ENCODE measurements at regions not wholly inside any gene's neighbourhood (a gene's known extent, or its start where the extent isn't known, plus 50 kb on each side); places are given as distances from the start of the nearest gene placed in this dataset.
"Not testable (repeated sequence)": the region's sequence is repeated elsewhere in the genome, so short reads cannot be mapped to it uniquely, and the experiment has no call there.

DNA sequence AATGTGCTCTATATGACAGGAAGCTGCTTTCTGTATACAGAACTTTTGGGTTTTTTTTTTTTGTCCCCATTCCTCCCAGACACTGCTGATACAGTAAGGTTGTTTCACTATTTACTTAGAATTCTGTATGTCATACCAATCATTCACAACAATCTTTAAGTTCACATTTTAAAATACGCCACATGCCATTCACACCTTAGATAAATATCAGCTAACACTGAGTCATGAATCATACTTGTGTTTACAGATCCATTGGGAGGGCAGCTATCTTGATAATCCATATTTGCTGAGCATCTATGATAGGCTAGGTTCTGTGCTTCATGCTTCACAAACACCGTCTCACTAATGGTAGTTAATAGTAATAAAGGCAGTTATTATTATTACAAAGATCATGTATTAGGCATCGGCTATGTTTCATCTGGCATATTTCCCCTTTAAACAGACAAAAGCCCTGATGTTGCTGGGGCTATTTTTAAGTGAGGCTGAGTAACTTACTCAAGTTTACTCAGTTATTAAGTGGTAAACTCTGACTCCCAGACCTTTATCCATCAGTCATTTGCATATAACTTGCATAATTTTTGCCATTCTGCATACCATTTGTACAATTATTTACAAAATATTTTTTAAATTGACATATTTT, 152.2 kb upstream of the HMHB1 start:
- no peak for DNase-seq

DNA sequence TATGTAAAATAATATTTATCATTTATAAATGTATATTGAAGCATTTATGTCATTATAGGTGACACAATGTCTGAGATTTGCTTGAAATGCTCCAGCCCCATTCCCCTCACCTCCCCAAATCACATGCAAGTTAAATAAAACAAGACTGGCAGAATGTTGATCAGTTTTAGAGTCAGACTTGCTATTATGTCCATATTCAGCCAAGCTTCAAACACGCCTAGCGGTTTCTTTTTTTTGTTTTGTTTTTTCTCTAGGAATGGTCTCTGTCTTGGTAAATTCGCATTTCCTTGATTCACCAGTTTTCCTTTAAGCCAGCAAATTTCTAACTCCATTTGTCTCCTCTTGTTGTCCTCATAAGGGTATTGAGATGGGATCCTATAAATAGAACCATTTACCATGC, 153.0 kb upstream of the HMHB1 start:
- DNase-seq: no peak

DNA sequence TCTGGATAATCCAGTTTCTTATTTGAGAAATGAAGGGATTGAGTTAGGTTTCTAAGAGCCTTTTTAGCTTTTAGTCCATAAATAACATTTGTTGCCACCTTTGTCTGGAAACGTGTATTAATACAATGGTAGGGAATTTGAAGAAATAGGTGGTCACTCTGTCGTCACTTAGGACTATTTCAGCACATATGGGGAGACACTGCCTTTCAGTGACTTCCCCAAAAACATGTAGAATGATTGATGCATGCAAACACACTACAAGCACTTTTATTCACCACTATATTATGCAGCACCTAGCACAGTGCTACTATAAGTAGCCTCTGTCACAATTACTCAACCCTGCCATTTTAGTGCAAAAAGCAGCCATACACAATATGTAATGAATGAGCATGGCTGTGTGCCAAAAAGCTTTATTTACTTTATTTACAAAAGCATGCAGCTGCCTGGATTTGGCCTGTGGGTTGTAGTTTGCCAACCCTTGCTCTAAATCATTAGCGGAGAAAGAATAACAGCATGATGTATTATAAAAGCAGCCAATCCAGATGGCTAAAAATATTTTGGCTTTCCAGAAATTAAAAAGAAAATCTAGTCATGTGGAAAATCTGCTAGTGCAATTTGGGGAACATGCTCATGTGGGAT, 154.2 kb upstream of the HMHB1 start:
- peak; percentile 77 for DNase-seq

DNA sequence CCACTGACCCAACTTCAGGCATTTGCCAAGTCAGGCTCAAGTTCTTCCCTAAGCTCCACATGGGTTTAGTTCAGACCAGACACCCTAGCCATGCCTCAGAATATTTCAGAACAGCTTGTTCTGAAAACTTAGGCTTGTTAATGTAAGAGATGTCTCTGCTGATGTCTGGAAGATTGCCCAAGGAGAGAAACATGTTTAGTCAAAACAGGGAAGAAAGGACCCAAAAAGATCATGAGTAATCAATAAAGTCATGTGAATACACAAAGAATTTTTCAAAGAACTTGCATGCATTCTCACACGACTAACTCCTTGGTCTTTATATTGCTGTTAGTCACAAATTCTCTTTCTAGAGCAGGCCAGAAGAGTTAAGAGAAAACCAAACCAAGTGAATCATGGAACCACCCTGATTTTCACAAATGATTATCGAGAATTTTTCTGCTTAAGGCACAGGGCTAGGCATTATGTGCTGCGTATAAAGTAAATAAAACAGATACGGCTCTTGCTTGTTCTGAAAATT, 158.1 kb upstream of the HMHB1 start:
- no peak for DNase-seq

DNA sequence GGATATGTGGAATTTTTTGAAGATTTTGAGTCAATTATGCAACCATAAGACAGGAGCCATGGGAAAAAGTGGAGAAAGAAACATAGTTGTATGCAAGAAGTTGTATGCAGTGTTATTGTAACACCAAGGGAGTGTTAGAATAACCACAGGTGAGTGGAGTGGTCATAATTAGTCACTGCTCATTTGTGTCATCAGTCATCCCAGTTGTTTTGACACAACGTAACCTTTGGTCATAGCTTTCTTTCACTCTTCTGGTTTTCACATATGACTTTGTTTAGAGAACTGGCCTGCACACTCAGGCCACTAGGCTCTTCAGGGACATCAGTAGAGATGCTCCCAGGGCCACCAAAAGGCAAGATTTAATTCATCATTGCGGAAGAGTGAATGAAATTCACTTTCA, 158.7 kb upstream of the HMHB1 start:
- DNase-seq: no peak

DNA sequence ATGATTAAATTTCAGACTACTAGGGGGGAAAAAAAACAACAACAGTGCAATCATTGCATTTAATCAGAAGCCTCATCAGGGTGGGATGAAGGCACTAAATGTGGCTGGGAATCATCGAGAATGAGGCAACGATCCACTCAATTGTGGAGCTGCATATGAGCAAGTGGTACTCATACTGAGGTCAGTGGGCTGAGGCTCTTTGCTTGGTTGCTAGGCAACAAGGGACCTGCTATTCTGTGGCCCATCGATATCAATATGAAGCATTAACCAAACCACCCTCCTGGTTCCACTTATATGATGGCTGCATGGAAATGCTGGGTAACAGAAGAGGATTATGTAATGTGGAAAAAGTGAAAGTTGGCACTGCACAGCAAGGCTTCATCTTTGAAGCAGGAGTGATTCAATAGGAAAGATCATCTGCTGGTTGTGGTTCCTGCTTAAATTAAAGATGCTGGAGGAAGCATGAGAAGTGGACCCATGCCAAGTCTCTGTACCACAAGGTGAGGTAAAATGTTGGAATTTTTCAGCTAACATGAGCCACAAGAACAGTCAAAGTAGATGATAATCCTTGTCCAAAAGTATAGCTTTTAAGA, 159.8 kb upstream of the HMHB1 start:
- DNase-seq: no peak

DNA sequence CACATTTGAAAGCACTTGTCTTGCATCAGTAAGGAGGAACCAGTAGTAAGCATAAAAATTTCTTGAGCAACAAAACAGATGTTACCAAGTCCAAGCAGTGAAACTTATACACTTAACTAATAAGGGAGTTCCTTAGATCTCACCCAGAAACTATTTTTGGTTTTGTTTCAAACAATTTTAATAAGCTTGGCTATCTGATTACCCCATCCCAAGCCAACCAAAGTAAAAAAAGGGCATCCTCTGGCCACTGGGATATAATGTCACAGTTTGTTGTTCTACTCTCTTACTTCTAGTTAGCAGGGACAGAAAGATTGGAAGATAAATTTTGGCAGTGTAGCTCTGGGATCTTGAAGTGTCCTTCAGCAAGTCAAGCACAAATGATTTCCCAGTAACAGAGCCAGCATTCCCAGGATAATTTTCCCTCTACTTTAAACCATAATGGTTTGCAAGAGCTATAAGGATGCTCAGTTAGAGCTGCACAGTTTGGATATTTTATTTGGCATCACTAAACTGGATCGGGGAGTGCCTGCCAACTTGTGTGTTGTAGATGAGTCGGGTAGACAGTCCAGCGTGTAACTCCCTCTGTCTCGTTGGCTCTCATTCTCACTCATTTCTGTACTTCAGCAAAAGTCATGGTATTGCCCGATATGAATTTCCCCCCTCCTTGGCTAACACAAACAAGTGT, 161.9 kb upstream of the HMHB1 start:
- no peak for DNase-seq

DNA sequence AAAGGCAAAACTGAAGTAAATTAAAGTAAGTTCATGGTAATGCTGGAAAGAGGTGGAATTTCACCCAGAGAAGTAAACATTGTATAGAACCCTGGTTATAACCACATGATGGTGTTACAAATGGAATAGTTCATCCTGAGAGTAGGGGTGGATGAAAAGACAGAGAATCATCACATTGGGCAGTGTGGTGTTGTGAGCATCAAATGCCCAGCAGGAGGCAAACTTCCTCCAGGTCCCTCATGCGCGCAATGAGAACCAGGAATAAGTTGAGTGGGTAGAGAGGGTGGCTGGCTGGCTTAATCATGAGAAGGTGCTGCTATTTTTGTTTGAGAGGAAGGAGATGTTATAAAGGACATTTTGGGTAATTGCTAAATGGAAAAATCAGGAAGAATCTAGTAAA, 163.3 kb upstream of the HMHB1 start:
- no peak for DNase-seq

DNA sequence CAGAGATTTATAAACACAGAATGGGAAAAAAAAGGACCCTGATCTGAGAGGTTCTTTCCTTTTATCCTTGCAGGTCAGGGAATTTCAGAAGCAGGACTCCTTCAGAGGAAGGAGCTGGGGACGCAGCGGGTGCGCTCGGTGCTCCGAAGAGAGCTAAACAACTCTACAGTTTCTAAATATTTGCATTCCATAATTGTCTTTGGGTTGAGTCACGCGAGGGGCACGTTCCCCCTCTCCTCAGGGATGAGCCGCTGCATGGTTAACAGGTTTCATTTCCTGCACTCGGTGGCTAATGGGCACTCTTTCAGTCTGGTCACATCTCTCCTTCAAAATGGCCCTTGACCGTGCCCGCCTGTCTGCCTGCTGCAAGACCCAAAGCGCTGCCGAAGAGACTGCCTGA, 165.0 kb upstream of the HMHB1 start:
- no peak for DNase-seq

DNA sequence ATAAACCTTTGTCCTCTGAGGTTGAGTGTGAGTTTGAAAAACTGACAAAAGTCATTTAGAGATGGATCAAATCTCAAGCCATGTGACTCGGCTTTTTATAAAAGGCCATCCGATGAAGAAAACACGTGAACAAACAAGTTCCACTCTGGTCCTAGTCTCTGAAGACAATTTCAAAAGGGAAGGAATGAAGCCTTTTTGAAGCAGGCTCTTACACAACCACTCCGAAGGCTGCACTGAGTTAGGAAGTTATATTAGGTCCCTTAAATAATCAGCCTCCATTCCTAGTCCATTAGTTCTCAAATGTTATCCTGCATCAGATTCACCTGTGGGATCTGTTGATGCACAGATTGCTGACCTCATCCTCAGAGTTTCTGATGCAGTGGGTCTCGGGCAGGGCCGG, 166.6 kb upstream of the HMHB1 start:
- no peak for DNase-seq

DNA sequence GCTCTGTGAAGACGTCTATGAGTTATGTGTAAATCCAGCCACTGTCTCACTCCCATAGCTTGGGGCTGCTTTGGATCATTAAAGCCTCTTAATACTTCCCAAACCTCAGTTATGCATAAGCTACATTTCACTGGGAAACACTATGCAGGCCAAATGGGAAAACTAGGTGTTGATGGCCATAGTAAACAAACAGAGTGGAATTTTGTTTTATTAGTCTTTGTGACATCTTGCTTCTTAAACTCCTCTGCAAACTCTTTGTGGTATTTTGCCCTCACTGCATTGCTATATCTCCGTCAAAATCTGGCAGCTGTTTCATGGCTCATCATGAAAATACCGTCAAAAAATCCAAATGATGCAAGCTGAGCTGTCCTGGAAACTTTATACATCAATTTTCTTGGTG, 167.2 kb upstream of the HMHB1 start:
- DNase-seq: no peak

DNA sequence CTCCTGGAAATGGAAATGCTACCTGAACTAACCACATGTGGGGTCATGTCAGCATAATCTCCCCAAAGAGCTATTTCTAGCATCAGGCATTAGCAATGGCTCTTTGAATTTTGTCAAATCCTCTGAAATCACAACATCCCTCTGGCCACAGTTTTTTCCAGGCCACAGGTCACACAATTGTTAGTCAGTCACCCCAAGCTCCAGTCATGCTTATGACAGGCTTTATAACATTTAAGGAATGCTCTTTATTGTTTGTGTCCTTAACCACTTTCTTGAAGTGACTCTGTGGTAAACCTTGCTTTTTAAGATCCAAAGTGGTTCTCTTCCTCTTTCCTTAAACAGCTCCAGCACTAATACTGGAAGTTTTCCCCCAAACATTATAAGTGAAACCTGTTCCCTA, 169.2 kb upstream of the HMHB1 start:
- DNase-seq: no peak

DNA sequence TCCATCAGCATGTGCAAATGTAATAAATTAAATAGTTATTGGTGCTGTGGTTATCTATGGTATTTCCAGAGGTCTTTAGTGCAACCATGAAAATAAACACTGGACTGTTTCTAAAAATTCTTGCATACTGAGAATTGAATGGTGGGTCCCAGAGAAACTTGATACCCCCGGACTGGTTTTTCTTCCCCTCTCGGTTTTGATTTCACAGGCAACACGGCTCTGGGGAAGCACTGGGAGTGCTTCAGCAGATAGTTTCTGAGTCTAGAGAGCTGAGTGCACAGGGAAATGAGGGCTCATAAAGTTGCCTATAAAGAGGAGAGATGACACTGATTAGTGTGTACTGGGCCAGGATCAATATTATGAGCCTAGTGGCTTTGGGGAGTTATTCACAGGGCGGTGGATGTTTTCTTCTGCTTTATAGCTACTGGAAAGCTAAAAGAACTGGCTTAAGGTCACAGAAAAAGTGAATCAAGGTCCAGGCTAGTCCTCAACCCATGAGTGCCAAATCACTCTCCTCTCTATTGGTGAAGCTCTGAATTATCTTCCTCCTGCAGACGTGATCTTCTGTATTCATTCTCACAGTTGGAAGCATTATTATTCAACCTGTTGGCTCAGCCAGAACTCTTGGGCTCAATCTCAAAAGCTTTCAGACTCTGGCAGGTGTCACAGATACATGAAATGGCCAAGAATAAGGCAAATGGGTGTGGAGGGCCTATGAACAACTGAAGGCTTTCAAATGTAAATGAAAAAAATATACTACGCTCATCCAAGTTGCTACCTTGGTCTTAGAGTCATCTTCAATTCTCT, 170.2 kb upstream of the HMHB1 start:
- no peak for DNase-seq

DNA sequence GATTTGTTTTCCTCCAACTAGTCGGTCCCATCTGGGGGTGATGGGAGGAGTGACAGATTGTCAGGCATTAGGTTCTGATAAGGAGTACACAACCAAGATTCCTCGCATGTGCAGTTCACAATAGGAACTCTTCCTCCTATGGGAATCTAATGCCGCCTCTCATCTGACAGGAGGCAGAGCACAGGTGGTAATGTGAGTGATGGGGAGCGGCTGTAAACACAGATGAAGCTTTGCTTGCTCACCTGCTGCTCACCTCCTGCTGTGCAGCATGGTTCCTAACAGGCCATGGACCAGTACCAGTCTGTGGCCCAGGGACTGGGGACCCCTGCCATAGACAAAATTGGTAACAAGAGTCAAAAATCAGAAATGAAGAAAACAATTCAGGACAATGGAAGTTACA, 173.3 kb upstream of the HMHB1 start:
- no peak for DNase-seq

DNA sequence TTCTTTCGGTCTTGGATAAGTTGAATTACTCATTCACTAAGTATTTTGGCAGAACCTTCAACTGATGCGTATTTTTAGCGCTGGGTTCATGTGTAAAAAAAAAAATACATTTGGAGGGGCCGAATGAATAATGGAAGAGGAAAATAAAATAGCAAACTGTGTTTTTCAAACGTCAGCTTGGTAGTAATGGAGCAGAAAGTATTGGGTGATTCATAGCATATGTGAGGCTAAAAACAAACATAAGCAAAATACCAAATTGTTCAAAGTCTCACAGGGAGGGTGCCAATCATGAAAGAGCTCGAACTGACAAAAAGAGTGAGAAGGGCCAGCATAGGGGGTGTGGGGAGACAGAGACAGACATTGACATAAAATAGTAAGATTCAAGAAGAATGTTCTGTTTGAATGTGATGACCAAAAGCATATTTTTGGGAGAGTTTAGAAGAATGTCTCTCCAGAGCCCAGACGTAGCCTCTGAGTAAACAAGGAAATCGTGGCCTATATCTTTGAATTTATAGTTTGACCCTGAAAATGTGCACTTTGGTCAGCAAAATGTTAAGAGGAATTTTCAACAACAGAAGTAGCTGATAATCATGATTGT, 174.9 kb upstream of the HMHB1 start:
- DNase-seq: no peak

DNA sequence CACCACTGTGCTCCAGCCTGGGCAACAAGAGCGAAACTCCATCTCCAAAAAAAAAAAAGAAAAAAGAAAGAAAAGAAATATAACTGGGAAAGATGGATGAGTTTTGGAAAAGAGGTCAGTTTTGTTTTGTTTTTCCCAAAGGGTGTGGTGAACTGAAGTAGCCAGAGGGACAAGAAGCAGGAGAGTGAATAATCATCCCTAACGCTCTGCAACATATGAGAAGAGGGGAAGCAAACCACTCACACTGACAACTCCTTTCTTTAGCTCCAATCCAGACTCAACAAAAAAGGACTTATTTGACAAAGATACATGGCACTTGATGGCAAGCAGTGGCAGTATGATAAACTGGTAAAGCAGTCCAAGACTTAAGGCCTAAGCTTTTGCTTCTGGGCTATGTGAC, 176.1 kb upstream of the HMHB1 start:
- DNase-seq: no peak

DNA sequence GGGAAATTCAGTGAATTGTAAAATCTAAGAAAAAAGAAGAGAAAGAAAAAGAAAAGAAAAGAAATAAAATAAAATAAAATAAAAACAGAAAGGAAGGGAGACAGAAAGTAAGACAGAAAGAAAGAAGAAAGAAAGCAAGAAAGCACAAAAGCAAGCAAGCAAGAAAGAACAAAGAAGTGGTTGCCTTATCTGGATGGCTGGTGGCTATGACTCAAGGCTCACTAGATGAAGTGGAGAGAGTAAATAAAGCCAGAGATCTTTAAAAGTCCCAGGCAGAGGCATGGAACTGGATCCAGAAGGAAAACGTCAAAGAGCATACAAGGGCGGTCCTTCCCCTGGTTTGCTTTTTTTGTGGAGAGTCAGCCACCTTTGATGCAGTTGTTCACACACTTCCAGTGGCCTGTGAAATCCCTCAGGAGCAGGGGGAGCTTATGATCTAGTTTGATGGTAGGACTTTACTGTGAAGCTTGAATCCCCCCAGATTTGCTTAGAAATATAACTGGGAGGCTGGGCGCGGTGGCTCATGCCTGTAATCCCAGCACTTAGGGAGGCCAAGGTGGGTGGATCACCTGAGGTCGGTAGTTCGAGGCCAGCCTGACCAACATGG, 176.7 kb upstream of the HMHB1 start:
- no peak for DNase-seq

DNA sequence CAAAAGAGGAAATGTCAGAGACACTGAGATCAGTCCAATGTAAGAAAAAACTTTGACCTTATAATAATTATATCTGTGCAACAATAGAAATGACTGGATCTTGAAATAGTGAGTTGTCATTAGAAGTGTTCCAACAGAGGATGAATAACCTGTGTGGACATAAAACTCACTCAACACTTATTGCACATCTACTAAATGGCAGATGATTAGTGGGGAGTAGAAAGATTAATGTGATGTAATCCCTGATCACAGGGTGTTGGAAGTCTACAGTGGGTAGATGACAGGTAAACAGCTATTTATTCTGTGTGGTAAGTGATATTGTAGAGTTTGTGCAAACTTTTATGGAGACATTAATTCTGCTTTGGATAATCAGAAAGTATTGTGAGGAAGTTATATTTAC, 177.3 kb upstream of the HMHB1 start:
- no peak for DNase-seq

DNA sequence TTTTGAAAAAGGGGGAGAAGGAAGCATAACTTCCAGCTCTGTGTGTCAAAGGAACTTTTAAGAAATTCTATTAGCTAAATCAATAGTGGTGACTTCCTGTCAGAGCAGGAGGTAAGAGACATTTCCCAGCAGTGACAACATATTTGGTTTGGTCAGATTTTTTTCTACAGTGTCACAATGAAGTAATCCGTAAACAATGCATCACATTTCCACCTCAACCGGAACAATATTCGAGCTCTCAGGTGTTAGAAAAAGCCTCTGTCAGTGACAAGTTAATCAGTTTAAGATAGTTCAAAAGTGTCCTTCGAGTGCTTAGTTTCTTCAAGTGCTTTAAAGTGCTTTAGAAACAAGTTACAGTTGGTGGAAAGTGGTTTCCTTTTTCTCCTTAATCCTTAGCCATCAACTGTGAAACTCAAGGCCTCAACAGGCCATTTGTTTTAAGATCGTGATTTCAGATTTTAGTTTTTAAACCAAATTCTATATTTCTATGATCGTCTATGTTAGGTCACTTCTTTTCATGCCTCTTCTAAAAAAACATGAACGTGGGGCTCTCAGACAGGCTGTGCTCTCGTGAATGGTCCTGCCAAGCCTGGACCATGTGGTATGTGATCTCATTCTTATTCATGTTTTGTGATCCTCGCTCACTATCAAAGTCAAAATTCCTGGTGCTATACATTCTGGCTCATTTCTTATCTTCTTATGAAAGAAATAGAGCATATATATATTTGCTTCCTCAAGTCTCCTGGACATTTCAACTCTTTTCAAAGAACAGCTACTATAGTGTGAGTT, 181.9 kb upstream of the HMHB1 start:
- no peak for DNase-seq

DNA sequence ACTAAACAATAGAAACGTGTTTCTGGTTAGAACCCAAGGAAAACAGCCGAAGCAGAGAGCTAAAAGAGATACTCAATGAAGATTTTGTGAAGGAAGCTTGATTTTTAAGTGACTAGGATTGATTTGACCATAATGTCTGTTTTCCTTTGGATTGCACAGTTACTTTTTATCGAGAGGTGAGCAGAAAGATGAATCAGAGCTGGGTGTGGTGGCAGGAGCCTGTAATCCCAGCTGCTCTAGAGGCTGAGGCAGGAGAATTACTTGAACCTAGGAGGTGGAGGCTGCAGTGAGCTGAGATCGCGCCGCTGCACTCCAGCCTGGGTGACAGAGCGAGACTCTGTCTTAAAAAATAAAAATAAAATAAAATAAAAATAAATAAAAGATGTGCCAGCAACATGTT, 186.9 kb upstream of the HMHB1 start:
- DNase-seq: not testable (repeated sequence)

DNA sequence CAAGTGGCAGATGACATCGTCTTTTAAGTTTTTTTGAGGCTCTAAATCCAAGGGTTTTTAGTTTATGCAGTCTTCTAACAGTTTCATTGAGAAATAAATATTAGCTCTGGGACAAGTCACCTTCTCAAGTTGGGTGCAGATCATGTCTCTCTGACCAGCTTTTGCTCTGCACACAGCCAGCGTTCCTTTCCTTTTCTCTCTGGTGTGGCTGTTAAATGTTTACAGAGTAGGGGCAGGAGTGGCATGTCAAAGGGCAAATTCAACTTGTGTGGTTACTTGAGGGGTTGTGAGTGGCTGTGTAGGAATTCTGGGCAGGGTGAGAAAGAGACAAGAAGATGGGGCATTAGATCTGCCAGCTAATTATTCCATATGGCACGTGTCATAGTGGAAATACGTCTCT, 187.5 kb upstream of the HMHB1 start:
- no peak for DNase-seq
